K562 (cell line): ENCODE measurements at regions not wholly inside any gene's neighbourhood (a gene's known extent, or its start where the extent isn't known, plus 50 kb on each side); places are given as distances from the start of the nearest gene placed in this dataset.

Experiments used
- CBX2 ChIP-seq: fragments of 200-600 bp; sonication (generic); IDR thresholded peaks from one replicate; pipeline ENCODE4 v1.6.1; 2012; ENCODE audit warnings: mild to moderate bottlenecking, low read length, inconsistent platforms; ENCODE audit not compliant: insufficient read depth, poor library complexity, severe bottlenecking
- CEBPB ChIP-seq: fragments of 450-650 bp; IDR thresholded peaks from 2 replicates; pipeline ENCODE4 v1.6.1; 2016; ENCODE audit warnings: missing genetic modification characterization, missing compliant biosample characterization
- RBBP5 ChIP-seq: fragments of 200-600 bp; sonication (generic); IDR thresholded peaks from 2 replicates; pipeline ENCODE4 v1.6.1; 2012; ENCODE audit warnings: borderline replicate concordance, mild to moderate bottlenecking, low read length, control low read depth, inconsistent platforms; ENCODE audit not compliant: insufficient read depth, poor library complexity, severe bottlenecking
- ZC3H4 ChIP-seq: sonication (generic); formaldehyde crosslinking; IDR thresholded peaks from 2 replicates; pipeline ENCODE4 v1.9.0; 2021; ENCODE audit warnings: missing genetic modification reagents, borderline replicate concordance
- TF ChIP-seq, protein P1 (sequence below), 2 experiments: IDR thresholded peaks; 2 replicates each; pipeline ENCODE4 v1.6.1; 2012; ENCODE audit warnings: improper control_type of control experiment in 2 of 2, low read depth in 2 of 2, low read length in 2 of 2, borderline replicate concordance in 1 of 2

DNA sequence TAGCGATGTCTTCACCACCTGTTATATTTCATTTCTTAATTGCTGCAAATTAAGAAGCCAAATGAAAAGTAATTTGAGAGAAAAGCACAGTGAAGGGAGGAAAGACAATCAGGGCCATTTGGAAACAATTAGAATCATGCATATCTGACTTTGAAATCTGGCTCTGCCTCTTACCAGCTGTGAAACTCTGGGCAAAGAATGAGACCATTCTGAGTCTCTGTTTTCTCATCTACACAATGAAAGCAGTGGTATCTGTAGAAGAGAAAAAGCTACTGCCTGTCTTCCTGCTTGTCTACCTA, 334.5 kb upstream of the CYRIA start:
- TF ChIP-seq CEBPB (tag) (no peak), RBBP5 (no peak), CBX2 (no peak), ZC3H4 (CRISPR knock-in tag) (no peak)
- TF ChIP-seq, protein P1, sequence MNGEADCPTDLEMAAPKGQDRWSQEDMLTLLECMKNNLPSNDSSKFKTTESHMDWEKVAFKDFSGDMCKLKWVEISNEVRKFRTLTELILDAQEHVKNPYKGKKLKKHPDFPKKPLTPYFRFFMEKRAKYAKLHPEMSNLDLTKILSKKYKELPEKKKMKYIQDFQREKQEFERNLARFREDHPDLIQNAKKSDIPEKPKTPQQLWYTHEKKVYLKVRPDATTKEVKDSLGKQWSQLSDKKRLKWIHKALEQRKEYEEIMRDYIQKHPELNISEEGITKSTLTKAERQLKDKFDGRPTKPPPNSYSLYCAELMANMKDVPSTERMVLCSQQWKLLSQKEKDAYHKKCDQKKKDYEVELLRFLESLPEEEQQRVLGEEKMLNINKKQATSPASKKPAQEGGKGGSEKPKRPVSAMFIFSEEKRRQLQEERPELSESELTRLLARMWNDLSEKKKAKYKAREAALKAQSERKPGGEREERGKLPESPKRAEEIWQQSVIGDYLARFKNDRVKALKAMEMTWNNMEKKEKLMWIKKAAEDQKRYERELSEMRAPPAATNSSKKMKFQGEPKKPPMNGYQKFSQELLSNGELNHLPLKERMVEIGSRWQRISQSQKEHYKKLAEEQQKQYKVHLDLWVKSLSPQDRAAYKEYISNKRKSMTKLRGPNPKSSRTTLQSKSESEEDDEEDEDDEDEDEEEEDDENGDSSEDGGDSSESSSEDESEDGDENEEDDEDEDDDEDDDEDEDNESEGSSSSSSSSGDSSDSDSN (IDR thresholded peaks at IDR 0.05; ENCODE audit: borderline replicate concordance in 1 of 2, low read depth in 2 of 2, low read length in 2 of 2), result no peak
